Inflammatory macrophage treated with lipopolysaccharide for 1 hour (primary cell): ENCODE measurements at regions not wholly inside any gene's neighbourhood (a gene's known extent, or its start where the extent isn't known, plus 50 kb on each side); places are given as distances from the start of the nearest gene placed in this dataset.

Source experiments
- DNase-seq, 2 donors: peaks; one replicate each; pipeline ENCODE4 v3.0.0-alpha.2; 2020 to 2022

GRCh38 chr4:152269448-152270191 is 266.3 kb downstream of the FBXW7 start:
- no peak for DNase-seq

- no peak for DNase-seq
Measured at GRCh38 chr4:152267811-152268210, 268.1 kb downstream of the FBXW7 start.

- DNase-seq: no peak
Measured at GRCh38 chr4:152266831-152267480, 268.9 kb downstream of the FBXW7 start.

- no peak for DNase-seq
Measured at GRCh38 chr4:152265149-152265621, 270.7 kb downstream of the FBXW7 start.

- DNase-seq: no peak
Measured at GRCh38 chr4:152264106-152264505, 271.8 kb downstream of the FBXW7 start.

GRCh38 chr4:152259866-152260265 is 276.0 kb downstream of the FBXW7 start:
- DNase-seq: no peak

- no peak for DNase-seq
Measured at GRCh38 chr4:152258804-152259708, 276.8 kb downstream of the FBXW7 start.

GRCh38 chr4:152258391-152258790 is 277.5 kb downstream of the FBXW7 start:
- no peak for DNase-seq

GRCh38 chr4:152257601-152258066 is 278.3 kb downstream of the FBXW7 start:
- DNase-seq: no peak

- no peak for DNase-seq
Measured at GRCh38 chr4:152256996-152257395, 278.9 kb downstream of the FBXW7 start.

- DNase-seq: peak; percentile 16 to 18
Measured at GRCh38 chr4:152255437-152255836, 280.5 kb downstream of the FBXW7 start.

- DNase-seq: no peak
Measured at GRCh38 chr4:152248347-152248746, 287.5 kb downstream of the FBXW7 start.

- DNase-seq: no peak
Measured at GRCh38 chr4:152247271-152247975, 288.5 kb downstream of the FBXW7 start.

- DNase-seq: no peak
Measured at GRCh38 chr4:152246659-152247058, 289.2 kb downstream of the FBXW7 start.

- no peak for DNase-seq
Measured at GRCh38 chr4:152245680-152246079, 290.2 kb downstream of the FBXW7 start.

GRCh38 chr4:152244659-152245058 is 291.2 kb downstream of the FBXW7 start:
- DNase-seq: no peak

- DNase-seq: peak; percentile 33 to 69
Measured at GRCh38 chr4:152243896-152244595, 291.8 kb downstream of the FBXW7 start.

GRCh38 chr4:152243206-152243605 is 292.7 kb downstream of the FBXW7 start:
- peak in 1 of 2 donors; percentile 20 for DNase-seq

GRCh38 chr4:152240232-152240631 is 295.7 kb downstream of the FBXW7 start:
- DNase-seq: peak in 1 of 2 donors; percentile 12

GRCh38 chr4:152239216-152239615 is 296.7 kb downstream of the FBXW7 start:
- DNase-seq: no peak

- no peak for DNase-seq
Measured at GRCh38 chr4:152236519-152237056, 299.3 kb downstream of the FBXW7 start.

- DNase-seq: no peak
Measured at GRCh38 chr4:152235718-152236117, 300.2 kb downstream of the FBXW7 start.
